Hepatocyte (in vitro differentiated cells): ENCODE measurements at regions not wholly inside any gene's neighbourhood (a gene's known extent, or its start where the extent isn't known, plus 50 kb on each side); places are given as distances from the start of the nearest gene placed in this dataset.

Experiments used
- CTCF ChIP-seq: fragments of 200-600 bp; sonication (generic); IDR thresholded peaks from 2 replicates; pipeline ENCODE4 v1.5.1; 2016; ENCODE audit warnings: antibody characterized with exemption, mild to moderate bottlenecking; ENCODE audit not compliant: poor library complexity
- EZH2 ChIP-seq: fragments of 200-600 bp; sonication (generic); IDR thresholded peaks from 2 replicates; pipeline ENCODE4 v1.6.1; 2016; ENCODE audit warnings: antibody characterized with exemption, mild to moderate bottlenecking, borderline replicate concordance
- EZH2phosphoT487 ChIP-seq: fragments of 200-600 bp; sonication (generic); IDR thresholded peaks from one replicate; pipeline ENCODE4 v1.6.1; 2018; ENCODE audit warnings: antibody characterized with exemption, mild to moderate bottlenecking, low read depth, moderate library complexity; ENCODE audit not compliant: unreplicated experiment, severe bottlenecking

- TF ChIP-seq CTCF (no peak), EZH2phosphoT487 (no peak), EZH2 (no peak)
These were observed 334.0 kb upstream of the PBX1 start for GRCh38 chr1:164225011-164225410.
